DOHH2 (cell line): ENCODE measurements at regions not wholly inside any gene's neighbourhood (a gene's known extent, or its start where the extent isn't known, plus 50 kb on each side); places are given as distances from the start of the nearest gene placed in this dataset.

Experiments used
- H3F3A ChIP-seq: fragments of 200-600 bp; sonication (generic), shearing (Covaris generic); 2 replicates; pipeline ENCODE4 v1.6.0; 2016; ENCODE audit warnings: antibody characterized with exemption, mild to moderate bottlenecking; ENCODE audit not compliant: control insufficient read depth, insufficient read depth
- H3K27ac ChIP-seq: fragments of 200-600 bp; sonication (generic); 2 replicates; pipeline ENCODE4 v1.5.1; 2014; ENCODE audit warnings: low read depth, mild to moderate bottlenecking, low read length, moderate library complexity
- H3K27me3 ChIP-seq: fragments of 200-600 bp; sonication (generic); 2 replicates; pipeline ENCODE4 v1.6.1; 2014; ENCODE audit warnings: mild to moderate bottlenecking, low read length, mixed read lengths; ENCODE audit not compliant: control insufficient read depth
- H3K36me3 ChIP-seq: fragments of 200-600 bp; sonication (generic); 2 replicates; pipeline ENCODE4 v1.6.1; 2014; ENCODE audit warnings: mild to moderate bottlenecking, low read length, moderate library complexity, mixed read lengths; ENCODE audit not compliant: control insufficient read depth
- H3K4me1 ChIP-seq: fragments of 200-600 bp; sonication (generic); 2 replicates; pipeline ENCODE4 v1.6.1; 2014; ENCODE audit warnings: mild to moderate bottlenecking, low read length, mixed read lengths; ENCODE audit not compliant: control insufficient read depth
- H3K4me2 ChIP-seq: fragments of 200-600 bp; sonication (generic); 2 replicates; pipeline ENCODE4 v1.6.0; 2014; ENCODE audit warnings: mild to moderate bottlenecking, low read length, moderate library complexity
- H3K4me3 ChIP-seq: fragments of 200-600 bp; sonication (generic); 2 replicates; pipeline ENCODE4 v1.5.1; 2014; ENCODE audit warnings: mild to moderate bottlenecking, low read length, mixed read lengths
- H3K79me2 ChIP-seq: fragments of 200-600 bp; sonication (generic); 2 replicates; pipeline ENCODE4 v1.6.1; 2014; ENCODE audit warnings: mild to moderate bottlenecking, low read length, mixed read lengths; ENCODE audit not compliant: control insufficient read depth
- H3K9me2 ChIP-seq: fragments of 200-600 bp; sonication (generic); replicated peaks from 2 replicates; pipeline ENCODE4 v1.6.1; 2014; ENCODE audit warnings: mild to moderate bottlenecking, low read length, mixed read lengths; ENCODE audit not compliant: control insufficient read depth
- H3K9me3 ChIP-seq: fragments of 200-600 bp; sonication (generic); 2 replicates; pipeline ENCODE4 v1.6.1; 2014; ENCODE audit warnings: antibody characterized with exemption, low read length, mixed read lengths; ENCODE audit not compliant: control insufficient read depth, insufficient read depth
- H4K20me1 ChIP-seq: fragments of 200-600 bp; sonication (generic); 2 replicates; pipeline ENCODE4 v1.6.0; 2014; ENCODE audit warnings: low read depth, mild to moderate bottlenecking, antibody characterized with exemption, low read length, moderate library complexity; ENCODE audit not compliant: control insufficient read depth, insufficient read depth
- EZH2phosphoT487 ChIP-seq: fragments of 200-600 bp; sonication (generic); IDR thresholded peaks from 2 replicates; pipeline ENCODE4 v1.6.1; 2017; ENCODE audit warnings: borderline replicate concordance, mild to moderate bottlenecking, antibody characterized with exemption, low read length, moderate library complexity, mixed read lengths
- TF ChIP-seq, protein P1 (sequence below): fragments of 200-600 bp; sonication (generic); IDR thresholded peaks from one replicate; pipeline ENCODE4 v1.5.1; 2014; ENCODE audit warnings: antibody characterized with exemption, mild to moderate bottlenecking, low read depth, low read length; ENCODE audit not compliant: poor library complexity, severe bottlenecking

DNA sequence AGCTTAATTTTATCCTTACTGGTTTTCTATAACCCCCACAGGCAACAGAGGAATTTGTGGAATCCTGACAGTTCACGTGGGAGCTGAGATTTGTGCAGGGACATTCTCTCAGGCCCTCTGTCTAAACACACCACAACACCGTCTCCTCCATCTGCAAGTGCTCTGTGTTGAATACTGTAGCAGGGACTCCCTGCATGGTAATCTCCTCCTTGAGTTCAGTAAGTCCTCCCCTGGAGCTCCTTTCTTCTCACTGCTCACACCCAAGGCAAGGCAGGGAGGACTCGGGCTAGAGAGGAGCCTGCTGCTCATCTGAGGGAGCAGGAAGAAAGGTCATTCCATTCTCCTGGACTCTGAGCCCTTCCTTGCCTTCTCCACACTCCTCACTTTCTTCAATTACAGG is 348.2 kb downstream of the KCTD12 start:
- TF ChIP-seq, protein P1, sequence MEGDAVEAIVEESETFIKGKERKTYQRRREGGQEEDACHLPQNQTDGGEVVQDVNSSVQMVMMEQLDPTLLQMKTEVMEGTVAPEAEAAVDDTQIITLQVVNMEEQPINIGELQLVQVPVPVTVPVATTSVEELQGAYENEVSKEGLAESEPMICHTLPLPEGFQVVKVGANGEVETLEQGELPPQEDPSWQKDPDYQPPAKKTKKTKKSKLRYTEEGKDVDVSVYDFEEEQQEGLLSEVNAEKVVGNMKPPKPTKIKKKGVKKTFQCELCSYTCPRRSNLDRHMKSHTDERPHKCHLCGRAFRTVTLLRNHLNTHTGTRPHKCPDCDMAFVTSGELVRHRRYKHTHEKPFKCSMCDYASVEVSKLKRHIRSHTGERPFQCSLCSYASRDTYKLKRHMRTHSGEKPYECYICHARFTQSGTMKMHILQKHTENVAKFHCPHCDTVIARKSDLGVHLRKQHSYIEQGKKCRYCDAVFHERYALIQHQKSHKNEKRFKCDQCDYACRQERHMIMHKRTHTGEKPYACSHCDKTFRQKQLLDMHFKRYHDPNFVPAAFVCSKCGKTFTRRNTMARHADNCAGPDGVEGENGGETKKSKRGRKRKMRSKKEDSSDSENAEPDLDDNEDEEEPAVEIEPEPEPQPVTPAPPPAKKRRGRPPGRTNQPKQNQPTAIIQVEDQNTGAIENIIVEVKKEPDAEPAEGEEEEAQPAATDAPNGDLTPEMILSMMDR = no peak
- TF ChIP-seq EZH2phosphoT487 = no peak
- H3F3A ChIP-seq = no peaks in the 10 kb centered on the region
- no peaks in the 10 kb centered on the region for H4K20me1 ChIP-seq
- H3K36me3 ChIP-seq = no peaks in the 10 kb centered on the region
- H3K9me3 ChIP-seq = no peaks in the 10 kb centered on the region
- H3K4me2 ChIP-seq = no peak overlapping the region
- H3K27ac ChIP-seq = no peak overlapping the region
- H3K4me3 ChIP-seq = no peak overlapping the region
- H3K4me1 ChIP-seq = no peaks in the 10 kb centered on the region
- H3K79me2 ChIP-seq = no peaks in the 10 kb centered on the region
- H3K9me2 ChIP-seq = no peaks in the 10 kb centered on the region
- H3K27me3 ChIP-seq = no peaks in the 10 kb centered on the region

DNA sequence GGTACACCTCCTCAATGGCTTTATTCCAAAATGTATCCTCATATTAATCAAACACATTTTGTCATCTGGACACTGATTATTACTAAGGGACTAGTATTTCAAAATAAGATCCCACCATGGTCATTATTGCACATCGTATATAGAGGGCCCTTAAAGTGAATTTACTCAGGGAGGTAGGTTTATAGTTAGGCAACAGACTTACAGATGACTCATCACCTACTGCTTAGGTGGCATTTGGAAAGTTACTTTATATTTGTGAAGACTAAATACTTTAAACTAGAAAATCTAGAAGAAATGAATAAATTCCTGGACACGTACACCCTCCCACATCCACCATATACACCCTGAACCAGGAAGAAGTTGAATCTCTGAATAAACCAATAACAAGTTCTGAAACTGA is 353.0 kb downstream of the KCTD12 start:
- Histone ChIP-seq H3K4me1 (no peaks in the 10 kb centered on the region), H3K9me3 (no peaks in the 10 kb centered on the region), H3K4me3 (no peak overlapping the region), H3K9me2 (no peaks in the 10 kb centered on the region), H3K79me2 (no peaks in the 10 kb centered on the region), H3K4me2 (no peak overlapping the region), H3K27ac (no peak overlapping the region), H4K20me1 (no peaks in the 10 kb centered on the region), H3K27me3 (no peaks in the 10 kb centered on the region), H3K36me3 (no peaks in the 10 kb centered on the region), H3F3A (no peaks in the 10 kb centered on the region)
- TF ChIP-seq EZH2phosphoT487 = no peak
- TF ChIP-seq, protein P1 = no peak

DNA sequence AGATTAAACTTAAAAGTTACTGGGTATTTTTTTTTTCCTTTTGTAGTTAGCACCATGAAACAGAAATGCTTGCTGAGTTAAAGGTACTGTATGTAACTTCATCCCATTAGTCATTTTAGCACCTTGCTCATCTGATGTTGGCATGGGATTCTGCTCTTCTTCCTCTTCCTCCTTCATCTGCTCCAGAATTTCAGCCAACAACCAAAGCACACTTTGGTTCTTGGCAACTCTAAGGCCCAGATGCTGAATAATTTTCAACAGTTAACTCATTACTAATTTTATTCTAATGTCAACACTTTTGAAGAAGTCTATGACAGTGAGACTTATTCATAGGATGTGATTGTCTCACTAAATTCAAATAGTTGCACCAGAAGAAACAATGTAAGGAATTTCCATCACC is 359.2 kb downstream of the KCTD12 start:
- no peak overlapping the region for H3K4me3 ChIP-seq
- H3K9me3 ChIP-seq = no peaks in the 10 kb centered on the region
- H3K4me1 ChIP-seq = no peaks in the 10 kb centered on the region
- no peaks in the 10 kb centered on the region for H3K9me2 ChIP-seq
- no peak overlapping the region for H3K27ac ChIP-seq
- H3K36me3 ChIP-seq = no peaks in the 10 kb centered on the region
- TF ChIP-seq, protein P1 = no peak
- TF ChIP-seq EZH2phosphoT487 = no peak
- H3F3A ChIP-seq = no peaks in the 10 kb centered on the region
- H4K20me1 ChIP-seq = no peaks in the 10 kb centered on the region
- H3K27me3 ChIP-seq = no peaks in the 10 kb centered on the region
- H3K4me2 ChIP-seq = no peak overlapping the region
- no peaks in the 10 kb centered on the region for H3K79me2 ChIP-seq

DNA sequence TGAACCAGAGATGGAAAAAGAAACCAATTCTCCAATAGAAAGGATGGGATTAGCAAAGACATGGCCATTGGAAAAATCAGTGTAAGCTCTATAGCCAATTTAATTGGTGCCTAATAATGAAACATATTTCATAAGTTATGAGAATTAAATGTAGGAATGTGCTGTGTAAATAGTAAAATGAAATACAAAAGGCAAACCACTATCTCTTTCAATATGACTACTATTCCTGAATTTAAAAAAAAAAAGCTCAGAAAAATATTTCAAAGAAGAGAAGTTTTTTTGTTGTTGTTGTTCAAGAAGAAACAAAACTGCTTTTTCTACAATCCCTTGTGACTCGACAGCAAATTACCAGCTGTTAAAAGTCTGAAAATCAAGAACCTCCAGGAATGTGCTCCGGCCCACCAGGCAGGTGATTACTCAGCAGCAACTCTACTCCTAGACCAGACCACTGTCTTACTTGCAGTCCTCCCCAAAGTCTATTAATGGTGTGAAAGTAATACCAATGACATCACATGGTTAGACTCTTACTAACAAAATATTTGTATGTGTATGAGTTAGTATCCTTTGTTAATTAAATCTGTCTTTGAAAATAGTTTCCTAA is 362.4 kb downstream of the KCTD12 start:
- Histone ChIP-seq H3K27me3 (no peaks in the 10 kb centered on the region), H3K27ac (no peak overlapping the region), H3K36me3 (no peaks in the 10 kb centered on the region), H3K9me2 (no peaks in the 10 kb centered on the region), H3K9me3 (no peaks in the 10 kb centered on the region), H3K79me2 (no peaks in the 10 kb centered on the region), H4K20me1 (no peaks in the 10 kb centered on the region), H3F3A (no peaks in the 10 kb centered on the region), H3K4me3 (no peak overlapping the region), H3K4me1 (no peaks in the 10 kb centered on the region), H3K4me2 (no peak overlapping the region)
- TF ChIP-seq, protein P1 = no peak
- no peak for TF ChIP-seq EZH2phosphoT487
